H9 (cell line): ENCODE measurements at regions not wholly inside any gene's neighbourhood (a gene's known extent, or its start where the extent isn't known, plus 50 kb on each side); places are given as distances from the start of the nearest gene placed in this dataset.

ENCODE experiments used
- DNase-seq: peaks from one replicate; pipeline ENCODE4 v3.0.0-alpha.2; 2017
- H2AFZ ChIP-seq: one replicate; pipeline ENCODE4 v1.6.1; 2013; ENCODE audit warnings: mild to moderate bottlenecking, low read length, control low read depth, moderate library complexity
- H2AK5ac ChIP-seq: 2 replicates; pipeline ENCODE4 v1.6.1; 2013; ENCODE audit warnings: low read length, control low read depth, mixed read lengths; ENCODE audit not compliant: insufficient read length
- H2BK120ac ChIP-seq: one replicate; pipeline ENCODE4 v1.6.1; 2013; ENCODE audit warnings: low read depth, mild to moderate bottlenecking, low read length, control low read depth, inconsistent platforms; ENCODE audit not compliant: poor library complexity, severe bottlenecking
- H2BK12ac ChIP-seq: 2 replicates; pipeline ENCODE4 v1.6.1; 2013; ENCODE audit warnings: low read length, control low read depth, mixed read lengths, low read depth; ENCODE audit not compliant: insufficient read length
- H2BK15ac ChIP-seq: 2 replicates; pipeline ENCODE4 v1.6.1; 2013; ENCODE audit warnings: low read depth, low read length, control low read depth
- H2BK20ac ChIP-seq: one replicate; pipeline ENCODE4 v1.6.1; 2013; ENCODE audit warnings: low read depth, mild to moderate bottlenecking, low read length, control low read depth, inconsistent platforms; ENCODE audit not compliant: poor library complexity, severe bottlenecking
- H2BK5ac ChIP-seq: 2 replicates; pipeline ENCODE4 v1.6.1; 2013; ENCODE audit warnings: low read length, control low read depth, mixed read lengths; ENCODE audit not compliant: insufficient read length
- H3K14ac ChIP-seq: 2 replicates; pipeline ENCODE4 v1.6.1; 2013; ENCODE audit warnings: low read length, control low read depth; ENCODE audit not compliant: insufficient read depth
- H3K18ac ChIP-seq: 2 replicates; pipeline ENCODE4 v1.6.1; 2013; ENCODE audit warnings: low read depth, mild to moderate bottlenecking, mixed read lengths, low read length, control low read depth; ENCODE audit not compliant: insufficient read length
- H3K23ac ChIP-seq: 2 replicates; pipeline ENCODE4 v1.6.1; 2013; ENCODE audit warnings: low read length, control low read depth, mixed read lengths, low read depth; ENCODE audit not compliant: insufficient read length
- H3K23me2 ChIP-seq: 2 replicates; pipeline ENCODE4 v1.6.1; 2013; ENCODE audit warnings: low read depth, mild to moderate bottlenecking, mixed read lengths, low read length, control low read depth; ENCODE audit not compliant: insufficient read length, poor library complexity, severe bottlenecking
- H3K27ac ChIP-seq: 2 replicates; pipeline ENCODE4 v1.5.1; 2013; ENCODE audit warnings: low read length, control low read depth, mixed read lengths, low read depth; ENCODE audit not compliant: insufficient read length
- H3K27me3 ChIP-seq: 2 replicates; pipeline ENCODE4 v1.6.1; 2013; ENCODE audit warnings: low read length, control low read depth, inconsistent platforms; ENCODE audit not compliant: insufficient read depth
- H3K4ac ChIP-seq: 2 replicates; pipeline ENCODE4 v1.6.1; 2013; ENCODE audit warnings: low read depth, mild to moderate bottlenecking, control low read depth, inconsistent platforms, low read length, moderate library complexity
- H3K4me1 ChIP-seq: 2 replicates; pipeline ENCODE4 v1.6.1; 2013; ENCODE audit warnings: low read length, control low read depth, inconsistent platforms; ENCODE audit not compliant: insufficient read depth
- H3K4me2 ChIP-seq: 2 replicates; pipeline ENCODE4 v1.6.1; 2013; ENCODE audit warnings: low read length, control low read depth, mixed read lengths; ENCODE audit not compliant: insufficient read length, insufficient read depth
- H3K56ac ChIP-seq: 2 replicates; pipeline ENCODE4 v1.6.1; 2013; ENCODE audit warnings: low read depth, mild to moderate bottlenecking, mixed read lengths, low read length, control low read depth; ENCODE audit not compliant: insufficient read length
- H3K79me1 ChIP-seq: 2 replicates; pipeline ENCODE4 v1.6.1; 2013; ENCODE audit warnings: low read depth, mild to moderate bottlenecking, moderate library complexity, low read length, control low read depth, inconsistent platforms; ENCODE audit not compliant: insufficient read depth, poor library complexity, severe bottlenecking
- H3K79me2 ChIP-seq: 2 replicates; pipeline ENCODE4 v1.6.1; 2013; ENCODE audit warnings: low read length, control low read depth, inconsistent platforms; ENCODE audit not compliant: insufficient read depth
- H3K9ac ChIP-seq: 2 replicates; pipeline ENCODE4 v1.6.1; 2013; ENCODE audit warnings: low read length, control low read depth, mixed read lengths; ENCODE audit not compliant: insufficient read length; ENCODE audit errors: extremely low read depth
- H3K9me3 ChIP-seq: one replicate; pipeline ENCODE4 v1.6.1; 2013; ENCODE audit warnings: low read depth, low read length, inconsistent platforms; ENCODE audit not compliant: control insufficient read depth
- H3T11ph ChIP-seq: one replicate; pipeline ENCODE4 v1.6.1; 2013; ENCODE audit warnings: mild to moderate bottlenecking, low read length, control low read depth, inconsistent platforms
- H4K20me1 ChIP-seq: one replicate; pipeline ENCODE4 v1.6.1; 2013; ENCODE audit not compliant: control insufficient read depth, insufficient read length, insufficient read depth
- H4K5ac ChIP-seq: 2 replicates; pipeline ENCODE4 v1.6.1; 2013; ENCODE audit warnings: low read depth, mild to moderate bottlenecking, mixed read lengths, low read length, control low read depth; ENCODE audit not compliant: insufficient read length
- H4K8ac ChIP-seq: replicated peaks from 2 replicates; pipeline ENCODE4 v1.6.1; 2013; ENCODE audit warnings: low read length, control low read depth, mixed read lengths, low read depth; ENCODE audit not compliant: insufficient read length
- H4K91ac ChIP-seq: 2 replicates; pipeline ENCODE4 v1.6.1; 2013; ENCODE audit warnings: low read depth, mild to moderate bottlenecking, moderate library complexity, mixed read lengths, low read length, control low read depth; ENCODE audit not compliant: insufficient read length
- H3K27ac Mint-ChIP-seq, 3 experiments: 2 replicates in 2 of 3; 3 replicates in 1 of 3; pipeline ENCODE4 v1.8.0; 2020 to 2021; ENCODE audit warnings: mixed read lengths in 3 of 3, mild to moderate bottlenecking in 1 of 3, moderate library complexity in 1 of 3
- H3K27me3 Mint-ChIP-seq: 2 replicates; pipeline ENCODE4 v1.8.0; 2021; ENCODE audit warnings: low read depth, mild to moderate bottlenecking, moderate library complexity, mixed read lengths
- H3K36me3 Mint-ChIP-seq, 3 experiments: 2 replicates in 2 of 3; 3 replicates in 1 of 3; pipeline ENCODE4 v1.8.0; 2020 to 2021; ENCODE audit warnings: low read depth in 3 of 3, mixed read lengths in 3 of 3; ENCODE audit not compliant: insufficient read depth in 1 of 3
- H3K4me1 Mint-ChIP-seq, 2 experiments: 2 replicates each; pipeline ENCODE4 v1.8.0; 2020; ENCODE audit warnings: mixed read lengths in 2 of 2
- H3K4me3 Mint-ChIP-seq, 2 experiments: 2 replicates in 1 of 2; 3 replicates in 1 of 2; pipeline ENCODE4 v1.8.0; 2020 to 2021; ENCODE audit warnings: mild to moderate bottlenecking in 2 of 2, mixed read lengths in 2 of 2, moderate library complexity in 1 of 2
- H3K9me3 Mint-ChIP-seq, 2 experiments: 2 replicates in 1 of 2; 3 replicates in 1 of 2; pipeline ENCODE4 v1.8.0; 2020; ENCODE audit warnings: mild to moderate bottlenecking in 2 of 2, mixed read lengths in 2 of 2, moderate library complexity in 1 of 2
- WGBS: extraction: QIAGEN DNeasy Blood & Tissue Kit; methylation state at CpG from one replicate; pipeline ENCODE4 v1.1.7; 2013; ENCODE audit warnings: missing lambda C conversion rate, low lambda C conversion rate, mixed read lengths; ENCODE audit not compliant: insufficient read length; ENCODE audit errors: extremely low coverage; 5-methylcytosine and 5-hydroxymethylcytosine counted together
- TF ChIP-seq, protein P1 (sequence below): fragments of 200-600 bp; sonication (generic); conservative IDR thresholded peaks from 3 replicates; pipeline ENCODE4 v1.8.0; 2021; ENCODE audit warnings: antibody characterized with exemption, mild to moderate bottlenecking

GRCh38 chr13:67916650-67917049 is 686.5 kb upstream of the PCDH9 start:
- Histone ChIP-seq H3K18ac (no peak overlapping the region), H3K79me1 (no peaks in the 10 kb centered on the region), H4K91ac (no peak overlapping the region), H2BK20ac (no peak overlapping the region), H4K5ac (no peak overlapping the region), H3K9me3 (no peaks in the 10 kb centered on the region), H3K4me1 (no peaks in the 10 kb centered on the region), H4K8ac (no peak overlapping the region), H2BK120ac (no peak overlapping the region), H2BK5ac (no peak overlapping the region), H3K27me3 (no peaks in the 10 kb centered on the region), H2AK5ac (no peak overlapping the region), H2AFZ (no peak overlapping the region), H3K23me2 (no peaks in the 10 kb centered on the region), H3K79me2 (no peaks in the 10 kb centered on the region), H3K14ac (no peak overlapping the region), H2BK15ac (no peak overlapping the region), H3K4ac (no peak overlapping the region), H3K27ac (no peak overlapping the region), H3T11ph (no peak overlapping the region), H3K23ac (no peak overlapping the region), H4K20me1 (no peaks in the 10 kb centered on the region), H3K9ac (no peak overlapping the region), H2BK12ac (no peak overlapping the region), H3K4me2 (no peak overlapping the region), H3K56ac (no peak overlapping the region)
- Mint-ChIP-seq H3K4me1 (no peaks in the 10 kb centered on the region), H3K27me3 (no peaks in the 10 kb centered on the region), H3K27ac (no peak overlapping the region), H3K4me3 (no peak overlapping the region), H3K36me3 (peaks cover 0 to 4% (median 0%) of the 10 kb centered on the region in 3 experiments; a peak in 2 of 7 replicates), H3K9me3 (peaks cover 3 to 8% of the 10 kb centered on the region in 2 experiments; a peak in 4 of 5 replicates)
- DNase-seq, result no peak
- TF ChIP-seq, protein P1, sequence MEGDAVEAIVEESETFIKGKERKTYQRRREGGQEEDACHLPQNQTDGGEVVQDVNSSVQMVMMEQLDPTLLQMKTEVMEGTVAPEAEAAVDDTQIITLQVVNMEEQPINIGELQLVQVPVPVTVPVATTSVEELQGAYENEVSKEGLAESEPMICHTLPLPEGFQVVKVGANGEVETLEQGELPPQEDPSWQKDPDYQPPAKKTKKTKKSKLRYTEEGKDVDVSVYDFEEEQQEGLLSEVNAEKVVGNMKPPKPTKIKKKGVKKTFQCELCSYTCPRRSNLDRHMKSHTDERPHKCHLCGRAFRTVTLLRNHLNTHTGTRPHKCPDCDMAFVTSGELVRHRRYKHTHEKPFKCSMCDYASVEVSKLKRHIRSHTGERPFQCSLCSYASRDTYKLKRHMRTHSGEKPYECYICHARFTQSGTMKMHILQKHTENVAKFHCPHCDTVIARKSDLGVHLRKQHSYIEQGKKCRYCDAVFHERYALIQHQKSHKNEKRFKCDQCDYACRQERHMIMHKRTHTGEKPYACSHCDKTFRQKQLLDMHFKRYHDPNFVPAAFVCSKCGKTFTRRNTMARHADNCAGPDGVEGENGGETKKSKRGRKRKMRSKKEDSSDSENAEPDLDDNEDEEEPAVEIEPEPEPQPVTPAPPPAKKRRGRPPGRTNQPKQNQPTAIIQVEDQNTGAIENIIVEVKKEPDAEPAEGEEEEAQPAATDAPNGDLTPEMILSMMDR, result no peak
- WGBS, result no CpG with 5 or more reads among the region's 1 CpG
